ENCODE measurements at regions not wholly inside any gene's neighbourhood (a gene's known extent, or its start where the extent isn't known, plus 50 kb on each side); places are given as distances from the start of the nearest gene placed in this dataset.

GRCh38 chr5:135234666-135235401 lies 164.2 kb downstream of the MACROH2A1 start:
- TF ChIP-seq CTCF (IDR thresholded peaks at IDR 0.05): no peak
- TF ChIP-seq EP300 (IDR thresholded peaks at IDR 0.05): no peak
- TF ChIP-seq POLR2A (IDR thresholded peaks at IDR 0.05): no peak
- H3K27ac ChIP-seq: no peak overlapping the region
- no peak for DNase-seq (ENCODE audit: low spot score in 2 of 2)
- no peak overlapping the region for H3K4me3 ChIP-seq
- no peaks in the 10 kb centered on the region for H3K9me3 ChIP-seq
- no peaks in the 10 kb centered on the region for H3K27me3 ChIP-seq
- no peaks in the 10 kb centered on the region for H3K36me3 ChIP-seq
- H3K4me1 ChIP-seq: peaks cover 0 to 36% (median 9%) of the 10 kb centered on the region in 4 donors
- 83 to 84% methylated on average over 9 of the region's 9 CpGs for WGBS, 2 donors

GRCh38 chr5:135234242-135234641 lies 164.8 kb downstream of the MACROH2A1 start:
- no peak for DNase-seq (ENCODE audit: low spot score in 2 of 2)
- H3K9me3 ChIP-seq: peaks cover 0 to 4% (median 0%) of the 10 kb centered on the region in 4 donors
- H3K27me3 ChIP-seq: no peaks in the 10 kb centered on the region
- TF ChIP-seq CTCF (IDR thresholded peaks at IDR 0.05) (no peak), POLR2A (IDR thresholded peaks at IDR 0.05) (no peak), EP300 (IDR thresholded peaks at IDR 0.05) (no peak)
- H3K4me3 ChIP-seq: no peak overlapping the region
- 88 to 90% methylated on average over 12 of the region's 12 CpGs for WGBS, 2 donors
- H3K4me1 ChIP-seq: peaks cover 0 to 30% (median 6%) of the 10 kb centered on the region in 4 donors
- H3K27ac ChIP-seq: no peak overlapping the region
- H3K36me3 ChIP-seq: no peaks in the 10 kb centered on the region

DNA sequence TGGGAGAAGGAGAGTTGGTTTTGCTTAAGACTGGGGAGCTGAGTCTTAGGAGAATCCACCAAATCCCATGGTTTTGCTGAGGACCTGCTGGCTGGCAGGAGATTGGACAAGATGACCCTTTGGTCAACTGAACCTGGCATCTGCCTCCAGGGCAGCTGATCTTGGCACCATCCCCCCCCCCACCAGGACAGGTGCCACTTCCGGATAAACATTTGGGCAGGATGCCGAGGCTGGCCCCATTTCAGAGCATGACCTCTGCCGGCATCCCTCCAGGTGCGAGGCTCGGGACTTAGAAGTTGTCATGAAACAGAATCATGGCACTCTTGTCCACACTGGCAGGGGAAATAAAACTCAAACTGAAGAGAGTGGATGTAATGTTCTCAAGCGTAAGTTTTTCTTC lies 165.6 kb downstream of the MACROH2A1 start:
- TF ChIP-seq POLR2A (IDR thresholded peaks at IDR 0.05) (no peak), EP300 (IDR thresholded peaks at IDR 0.05) (no peak), CTCF (IDR thresholded peaks at IDR 0.05) (no peak)
- Histone ChIP-seq H3K4me1 (peaks cover 0 to 26% (median 3%) of the 10 kb centered on the region in 4 donors), H3K4me3 (no peak overlapping the region), H3K9me3 (peaks cover 0 to 5% (median 0%) of the 10 kb centered on the region in 4 donors), H3K36me3 (no peaks in the 10 kb centered on the region), H3K27ac (no peak overlapping the region), H3K27me3 (no peaks in the 10 kb centered on the region)
- no peak for DNase-seq (ENCODE audit: low spot score in 2 of 2)
- 86 to 88% methylated on average over 6 of the region's 6 CpGs for WGBS, 2 donors

DNA sequence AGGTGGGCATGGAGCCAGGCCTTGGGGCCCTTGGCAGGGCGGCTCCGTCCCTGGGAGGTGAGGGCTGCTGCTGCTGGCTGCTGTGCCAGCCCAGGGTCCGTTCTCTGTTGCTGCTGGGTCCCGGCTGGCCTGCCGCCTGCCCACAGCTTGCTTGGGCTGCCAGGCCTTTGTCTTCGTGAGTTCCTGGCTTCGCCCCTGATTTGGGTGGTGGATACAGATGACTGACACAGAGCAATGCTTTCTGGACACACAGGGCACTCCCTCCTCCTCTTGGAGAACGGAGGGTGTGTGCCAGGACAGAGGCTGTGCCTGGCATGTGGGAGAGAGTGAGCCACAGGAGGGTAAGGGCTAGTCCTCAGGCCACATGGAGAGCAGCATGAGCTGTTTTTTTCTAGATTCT lies 166.1 kb downstream of the MACROH2A1 start:
- DNase-seq (ENCODE audit: low spot score in 2 of 2): no peak
- H3K27me3 ChIP-seq: no peaks in the 10 kb centered on the region
- no peak overlapping the region for H3K27ac ChIP-seq
- no peak overlapping the region for H3K4me3 ChIP-seq
- peaks cover 0 to 26% (median 3%) of the 10 kb centered on the region in 4 donors for H3K4me1 ChIP-seq
- TF ChIP-seq CTCF (IDR thresholded peaks at IDR 0.05) (no peak), POLR2A (IDR thresholded peaks at IDR 0.05) (no peak), EP300 (IDR thresholded peaks at IDR 0.05) (no peak)
- H3K36me3 ChIP-seq: no peaks in the 10 kb centered on the region
- peaks cover 0 to 10% (median 0%) of the 10 kb centered on the region in 4 donors for H3K9me3 ChIP-seq
- WGBS, 2 donors: 76 to 81% methylated on average over 4 to 8 of the region's 8 CpGs

DNA sequence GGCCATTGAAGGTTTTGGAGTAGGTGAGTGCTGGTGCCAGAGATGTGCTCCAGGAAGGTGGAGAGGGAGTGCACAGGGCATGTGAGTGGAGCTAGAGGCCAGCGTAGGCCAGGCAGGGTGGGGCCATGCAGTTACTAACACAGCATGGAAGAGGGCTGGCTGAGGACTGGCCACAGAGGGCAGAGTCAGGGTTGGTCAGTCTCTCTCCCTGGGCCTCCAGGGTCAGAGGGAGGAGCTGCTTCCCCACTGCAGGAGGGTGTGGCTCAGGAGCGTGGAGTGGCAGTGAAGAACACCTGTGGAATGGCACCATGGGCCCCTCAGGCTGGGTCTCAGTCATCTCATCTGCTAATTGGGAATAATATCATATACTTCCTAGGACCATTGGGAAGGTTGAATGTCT lies 167.7 kb downstream of the MACROH2A1 start:
- no peak for TF ChIP-seq CTCF (IDR thresholded peaks at IDR 0.05)
- TF ChIP-seq EP300 (IDR thresholded peaks at IDR 0.05): no peak
- no peak for TF ChIP-seq POLR2A (IDR thresholded peaks at IDR 0.05)
- Histone ChIP-seq H3K9me3 (peaks cover 0 to 10% (median 0%) of the 10 kb centered on the region in 4 donors), H3K4me3 (no peak overlapping the region), H3K27ac (no peak overlapping the region), H3K27me3 (no peaks in the 10 kb centered on the region), H3K4me1 (peaks cover 0 to 13% (median 3%) of the 10 kb centered on the region in 4 donors), H3K36me3 (no peaks in the 10 kb centered on the region)
- WGBS, 2 donors: 93 to 96% methylated on average over 2 of the region's 2 CpGs
- DNase-seq (ENCODE audit: low spot score in 2 of 2): no peak
